GM11168 (cell line): ENCODE measurements at regions not wholly inside any gene's neighbourhood (a gene's known extent, or its start where the extent isn't known, plus 50 kb on each side); places are given as distances from the start of the nearest gene placed in this dataset.
"Not testable (repeated sequence)": the region's sequence is repeated elsewhere in the genome, so short reads cannot be mapped to it uniquely, and the experiment has no call there.

Experiments
- in situ Hi-C: fragments of 300-500 bp; cut with MboI; formaldehyde crosslinking; loops from one replicate; pipeline ENCODE4 v1.12.0; 2022; ENCODE audit warnings: low sequenced_read_pairs; ENCODE audit not compliant: unreplicated experiment

GRCh38 chr2:180572346-180572745 is 408.1 kb upstream of the UBE2E3 start:
- in situ Hi-C loops: no loop called here

GRCh38 chr2:180571559-180571958 is 408.8 kb upstream of the UBE2E3 start:
- in situ Hi-C loops: no loop called here

- in situ Hi-C loops: no loop called here
Measured at GRCh38 chr2:180570864-180571263, 409.5 kb upstream of the UBE2E3 start.

GRCh38 chr2:180564051-180564450 is 416.4 kb upstream of the UBE2E3 start:
- in situ Hi-C loops: no loop called here

- in situ Hi-C loops: no loop called here
Measured at GRCh38 chr2:180562378-180562777, 418.0 kb upstream of the UBE2E3 start.

GRCh38 chr2:180559771-180560170 is 420.6 kb upstream of the UBE2E3 start:
- in situ Hi-C loops: no loop called here

- in situ Hi-C loops: no loop called here
Measured at GRCh38 chr2:180559038-180559437, 421.4 kb upstream of the UBE2E3 start.

GRCh38 chr2:180555391-180555965 is 424.9 kb upstream of the UBE2E3 start:
- in situ Hi-C loops: no loop called here

GRCh38 chr2:180554330-180554729 is 426.1 kb upstream of the UBE2E3 start:
- in situ Hi-C loops: no loop called here

- in situ Hi-C loops: no loop called here
Measured at GRCh38 chr2:180553094-180553715, 427.2 kb upstream of the UBE2E3 start.

- in situ Hi-C loops: no loop called here
Measured at GRCh38 chr2:180542511-180542910, 437.9 kb upstream of the UBE2E3 start.

GRCh38 chr2:180540761-180541160 is 439.6 kb upstream of the UBE2E3 start:
- in situ Hi-C loops: no loop called here

GRCh38 chr2:180539541-180539940 is 440.9 kb upstream of the UBE2E3 start:
- in situ Hi-C loops: no loop called here

GRCh38 chr2:180535289-180535688 is 445.1 kb upstream of the UBE2E3 start:
- in situ Hi-C loops: no loop called here

GRCh38 chr2:180531787-180532186 is 448.6 kb upstream of the UBE2E3 start:
- in situ Hi-C loops: not testable (repeated sequence)

- in situ Hi-C loops: no loop called here
Measured at GRCh38 chr2:180524499-180524898, 455.9 kb upstream of the UBE2E3 start.

- in situ Hi-C loops: no loop called here
Measured at GRCh38 chr2:180523621-180524340, 456.6 kb upstream of the UBE2E3 start.

- in situ Hi-C loops: no loop called here
Measured at GRCh38 chr2:180520921-180521581, 459.4 kb upstream of the UBE2E3 start.

GRCh38 chr2:180520206-180520605 is 460.2 kb upstream of the UBE2E3 start:
- in situ Hi-C loops: no loop called here

- in situ Hi-C loops: no loop called here
Measured at GRCh38 chr2:180519276-180519675, 461.1 kb upstream of the UBE2E3 start.

- in situ Hi-C loops: no loop called here
Measured at GRCh38 chr2:180516232-180516631, 464.2 kb upstream of the UBE2E3 start.
